Activated CD8-positive, alpha-beta memory T cell treated with anti-CD3 and anti-CD28 coated beads for 24 hours (primary cell): ENCODE measurements at regions not wholly inside any gene's neighbourhood (a gene's known extent, or its start where the extent isn't known, plus 50 kb on each side); places are given as distances from the start of the nearest gene placed in this dataset.

Experiments used
- DNase-seq: peaks from one replicate; pipeline ENCODE4 v3.0.0-alpha.2; 2020

DNA sequence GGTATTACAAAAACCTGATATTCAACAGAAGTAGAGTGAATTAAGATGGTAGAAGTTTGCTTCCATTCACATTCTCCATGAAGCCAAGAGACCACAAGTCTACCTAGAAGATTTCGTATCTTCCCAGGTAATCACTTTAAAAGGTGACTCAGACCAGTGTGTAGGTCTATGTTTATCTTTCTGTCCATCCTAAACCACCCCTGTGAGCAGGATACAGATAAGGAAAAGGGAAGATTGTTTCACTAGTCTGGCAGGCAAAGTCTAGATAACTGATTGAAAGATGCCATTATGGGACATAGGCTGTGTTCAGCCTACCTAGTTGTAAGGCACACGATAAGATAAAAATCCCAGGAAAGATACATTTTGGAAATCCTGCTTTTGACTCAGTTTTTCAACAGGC is 244.3 kb upstream of the NWD2 start:
- no peak for DNase-seq

DNA sequence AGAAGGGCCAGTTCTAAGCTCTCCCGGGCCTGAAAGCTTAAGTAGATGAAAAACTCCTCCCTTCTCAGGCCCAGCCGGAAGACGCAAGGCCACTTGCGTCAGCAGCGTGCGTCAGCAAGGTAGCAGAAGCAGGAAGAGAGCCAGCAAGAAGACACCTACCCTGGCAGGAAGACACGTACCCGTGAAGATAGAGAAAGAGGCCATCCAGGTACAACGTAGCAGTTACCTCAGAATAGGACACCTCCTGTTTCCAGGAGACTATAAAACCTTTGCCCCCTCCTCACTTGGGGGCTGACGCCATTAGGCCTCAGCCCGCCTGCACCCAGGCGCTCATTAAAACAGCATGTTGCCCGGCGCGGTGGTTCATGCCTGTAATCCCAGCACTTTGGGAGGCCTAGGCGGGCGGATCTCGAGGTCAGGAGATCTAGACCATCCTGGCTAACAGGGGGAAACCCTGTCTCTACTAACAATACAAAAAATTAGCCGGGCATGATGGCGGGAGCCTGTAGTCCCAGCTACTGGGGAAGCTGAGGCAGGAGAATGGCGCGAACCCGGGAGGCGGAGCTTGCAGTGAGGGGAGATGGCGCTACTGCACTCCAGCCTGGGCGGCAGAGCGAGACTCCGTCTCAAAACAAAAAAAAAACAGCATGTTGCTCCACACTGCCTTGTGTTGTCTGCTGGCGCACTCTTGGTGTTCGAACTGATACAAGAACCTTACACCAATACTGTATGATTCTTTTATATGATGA is 242.7 kb upstream of the NWD2 start:
- no peak for DNase-seq

DNA sequence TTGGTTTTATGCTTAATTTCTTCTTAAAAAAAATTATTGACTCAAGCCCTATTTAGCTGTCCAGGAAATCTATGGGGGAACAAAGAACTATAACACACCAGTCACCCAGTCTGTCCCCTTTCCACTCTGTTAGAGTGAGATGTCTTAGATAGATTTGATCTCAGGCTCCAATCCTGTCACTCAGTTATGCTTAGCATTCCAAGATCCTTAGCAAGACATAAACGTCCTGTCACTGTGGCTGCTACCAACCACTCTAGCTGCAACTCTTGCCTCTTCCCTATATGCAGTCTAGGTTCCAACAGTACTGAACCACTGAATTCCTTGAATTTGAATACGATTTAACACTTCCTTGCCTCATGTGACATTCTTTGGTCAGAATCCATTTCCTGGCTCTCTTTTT is 241.9 kb upstream of the NWD2 start:
- DNase-seq = no peak

DNA sequence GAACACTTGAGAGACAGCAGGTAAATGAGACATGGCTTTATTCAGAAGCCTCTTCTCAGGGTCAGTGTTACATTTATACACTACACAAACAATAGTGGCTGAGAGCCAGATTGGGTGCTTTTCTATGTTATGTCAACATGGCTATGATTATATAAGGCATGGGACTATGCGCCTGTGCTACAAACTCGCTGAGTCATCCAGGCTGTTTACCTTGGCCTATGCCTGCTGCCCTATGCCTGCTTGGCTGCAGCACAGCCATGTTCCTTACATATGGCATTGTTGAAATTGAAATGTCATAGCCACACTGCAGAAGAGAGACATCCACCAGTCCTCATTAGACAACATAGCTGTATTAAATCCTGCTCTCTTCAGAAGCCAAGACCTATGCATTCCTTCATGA is 236.3 kb upstream of the NWD2 start:
- DNase-seq = no peak

DNA sequence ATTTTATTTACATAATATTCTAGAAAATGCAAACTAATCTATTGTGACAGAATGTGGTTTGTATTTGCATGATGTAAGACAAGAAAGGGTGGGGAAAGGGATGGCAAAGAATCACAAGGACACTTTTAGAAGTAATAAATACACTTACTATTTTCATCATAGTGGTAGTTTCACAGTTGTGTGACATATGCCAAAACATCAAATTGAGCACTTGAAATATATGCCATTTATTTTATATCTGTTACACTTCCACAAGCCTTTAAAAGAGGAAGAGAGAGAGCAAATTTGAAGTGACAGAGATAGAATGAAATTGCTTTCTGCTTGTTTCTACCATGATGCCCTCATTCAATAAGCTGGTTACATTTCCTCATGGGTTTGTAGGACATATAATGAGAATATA is 230.0 kb upstream of the NWD2 start:
- DNase-seq = no peak

DNA sequence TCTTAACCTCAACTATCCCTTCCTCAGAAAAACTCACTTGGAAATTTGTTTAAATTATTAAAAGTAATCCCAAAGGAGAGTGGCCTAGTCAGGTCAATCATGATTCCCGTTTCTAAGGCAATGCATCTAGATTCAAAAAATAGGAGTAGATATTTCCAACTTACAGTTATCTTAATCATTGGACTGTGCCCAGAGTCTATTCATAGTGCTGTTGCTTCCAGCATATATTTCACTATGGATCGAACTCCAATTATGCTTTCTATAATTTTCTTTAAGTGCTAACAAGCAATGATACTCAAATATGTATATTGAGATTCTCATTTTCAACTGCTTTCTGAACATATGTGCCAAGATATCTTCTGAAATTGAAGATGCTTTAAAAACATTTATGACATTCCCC is 229.2 kb upstream of the NWD2 start:
- DNase-seq = no peak

DNA sequence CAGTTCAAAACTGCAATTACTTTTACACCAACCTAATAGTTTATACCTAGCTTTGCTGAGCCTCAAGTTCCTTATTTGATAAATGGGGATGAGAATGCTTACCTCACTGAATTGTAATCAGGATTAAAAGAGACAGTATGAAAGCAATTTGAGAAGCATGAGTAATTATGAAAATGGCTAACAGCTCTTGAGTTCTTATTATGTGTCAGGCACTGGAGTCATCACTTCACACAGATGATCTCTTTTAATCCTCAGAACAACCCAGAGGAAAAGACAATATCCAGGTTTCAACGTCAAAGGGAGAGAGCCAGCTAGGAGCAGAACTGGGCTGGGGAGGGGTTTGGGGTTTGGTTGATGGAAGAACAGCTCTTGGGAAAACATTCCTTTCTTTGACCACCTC is 221.0 kb upstream of the NWD2 start:
- no peak for DNase-seq

DNA sequence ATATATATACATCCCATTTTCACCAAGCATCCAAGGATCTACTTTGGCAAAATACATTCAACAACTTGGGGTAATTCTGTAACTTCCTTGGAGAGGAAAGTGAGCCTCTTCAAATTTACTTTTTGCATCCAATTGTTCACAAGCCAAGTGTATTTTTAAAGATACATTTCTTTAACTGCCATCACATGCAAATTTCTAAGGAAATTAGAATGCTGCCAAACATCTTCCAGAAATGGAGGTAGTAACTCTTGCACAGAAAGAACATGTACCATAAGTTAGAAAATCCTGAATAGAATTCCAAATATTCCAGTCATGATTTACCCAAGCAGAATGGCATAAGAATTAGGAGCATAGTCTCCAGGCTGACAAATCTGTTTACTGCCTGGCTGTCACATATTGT is 220.5 kb upstream of the NWD2 start:
- DNase-seq = no peak

DNA sequence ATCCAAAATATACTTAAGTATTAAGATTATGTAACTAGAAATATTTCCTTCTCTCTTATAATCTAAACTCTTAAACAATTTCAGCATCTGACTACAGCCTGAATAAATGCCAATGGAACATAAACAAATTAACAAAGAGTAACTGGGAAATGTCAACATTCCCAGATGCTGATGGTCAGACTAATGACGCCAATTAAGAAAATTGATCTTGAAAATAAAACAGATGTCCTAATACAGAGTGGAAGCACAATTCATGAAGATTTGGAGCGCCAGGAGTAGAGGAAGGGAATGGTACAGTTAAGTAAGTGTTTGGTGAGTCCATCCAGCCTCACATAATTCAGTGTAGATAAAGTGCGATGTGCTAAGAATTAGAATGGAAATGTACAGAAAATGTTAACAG is 203.7 kb upstream of the NWD2 start:
- DNase-seq = no peak

DNA sequence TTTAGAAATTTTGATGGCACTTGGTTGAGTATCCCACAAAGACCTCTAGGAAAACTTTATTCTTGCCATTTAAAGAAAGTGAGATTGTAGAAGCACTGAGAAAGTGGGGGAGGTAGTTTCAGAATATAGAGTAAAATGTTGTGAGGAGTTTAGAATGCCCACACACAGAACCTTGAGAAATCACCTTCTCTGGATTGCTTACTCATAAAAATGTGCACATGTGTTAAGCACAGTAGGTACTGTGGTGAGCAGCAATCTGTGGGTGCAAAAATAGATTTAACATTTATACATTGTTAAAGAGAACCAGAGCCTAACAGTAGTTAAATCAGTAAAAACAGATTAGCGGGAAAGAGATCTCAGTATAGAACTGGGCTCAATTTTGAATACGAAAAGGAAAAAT is 201.2 kb upstream of the NWD2 start:
- DNase-seq = no peak

DNA sequence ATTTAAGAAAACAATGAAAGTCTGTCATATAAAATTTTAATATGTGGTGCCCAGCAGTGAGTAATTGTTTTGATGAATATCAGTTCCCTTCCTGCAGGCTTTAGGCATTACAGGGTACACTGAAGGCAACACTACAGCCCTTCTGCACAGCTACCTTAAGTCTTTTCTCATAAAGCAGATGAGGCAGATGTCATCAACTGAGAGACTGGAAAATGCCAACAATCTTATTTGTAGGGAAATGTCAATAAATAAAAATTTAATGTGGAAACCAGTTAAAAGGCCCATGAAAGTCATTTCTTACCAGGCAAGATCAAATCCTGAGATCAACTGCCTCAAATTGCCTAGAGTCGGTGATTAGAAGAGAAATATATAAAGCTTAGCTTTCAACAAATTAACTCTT is 193.4 kb upstream of the NWD2 start:
- DNase-seq = no peak

DNA sequence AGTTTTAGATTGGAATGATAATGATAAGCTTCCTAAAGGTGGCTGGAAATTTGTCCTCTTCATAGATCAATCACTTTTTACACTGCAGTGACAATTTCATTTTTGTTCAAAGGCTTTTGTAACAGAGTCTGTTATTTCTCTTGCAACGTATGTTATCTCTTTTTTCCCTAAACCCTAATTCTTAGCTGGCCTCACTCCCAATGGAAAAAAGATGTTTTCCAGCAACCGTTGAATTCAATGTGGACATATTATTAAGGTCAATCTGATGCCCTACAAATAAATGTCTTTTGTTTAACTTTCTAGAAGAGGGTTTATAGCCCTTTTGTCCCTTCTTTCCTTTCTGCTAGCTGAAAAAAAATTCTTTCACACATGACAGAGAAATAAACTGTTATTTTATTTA is 192.7 kb upstream of the NWD2 start:
- DNase-seq = no peak

DNA sequence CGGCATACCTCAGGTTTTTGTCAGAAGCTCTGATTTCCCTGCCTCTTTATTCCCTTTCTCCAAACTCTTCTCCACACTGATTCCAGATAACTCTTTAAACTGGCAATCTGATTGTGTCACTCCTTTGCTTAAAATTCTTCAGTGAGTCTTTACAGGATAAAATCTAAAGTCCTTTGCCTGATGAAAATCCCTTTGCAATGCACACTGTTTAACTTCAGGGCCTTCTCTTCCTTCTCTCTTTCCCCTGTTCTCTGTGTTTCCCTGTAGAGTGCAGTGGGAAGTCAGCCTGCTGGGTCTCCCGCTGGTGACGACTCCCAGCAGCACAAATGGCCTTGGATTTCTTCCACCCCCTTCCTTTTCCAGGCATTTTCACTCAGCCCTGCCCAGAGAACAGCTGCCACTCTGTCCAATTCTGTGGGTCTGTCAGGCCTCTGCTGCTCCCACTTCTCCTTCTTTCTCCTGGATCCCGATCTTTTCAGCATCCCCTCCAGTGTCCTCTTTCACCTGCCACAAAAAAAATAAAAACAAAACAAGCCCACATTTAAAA is 189.9 kb upstream of the NWD2 start:
- DNase-seq = no peak

DNA sequence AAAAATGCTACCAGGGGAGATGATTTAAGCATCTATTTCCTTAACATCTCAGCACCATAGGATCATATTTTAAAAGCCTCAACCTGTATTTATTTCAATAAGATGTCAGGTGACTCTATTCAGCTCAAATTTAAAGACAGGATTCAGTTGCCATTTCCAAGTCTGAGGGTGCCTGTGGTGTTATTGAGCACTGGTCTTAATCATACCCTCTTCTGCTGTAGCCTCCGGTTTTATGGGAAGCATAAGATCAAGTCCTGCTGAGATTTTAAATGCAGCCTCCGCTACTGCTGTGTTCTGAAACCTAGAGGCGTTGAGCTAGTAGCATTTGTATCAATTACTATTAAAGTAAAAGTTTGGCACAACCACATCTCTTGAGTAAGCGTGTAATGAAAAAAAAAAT is 185.7 kb upstream of the NWD2 start:
- no peak for DNase-seq

DNA sequence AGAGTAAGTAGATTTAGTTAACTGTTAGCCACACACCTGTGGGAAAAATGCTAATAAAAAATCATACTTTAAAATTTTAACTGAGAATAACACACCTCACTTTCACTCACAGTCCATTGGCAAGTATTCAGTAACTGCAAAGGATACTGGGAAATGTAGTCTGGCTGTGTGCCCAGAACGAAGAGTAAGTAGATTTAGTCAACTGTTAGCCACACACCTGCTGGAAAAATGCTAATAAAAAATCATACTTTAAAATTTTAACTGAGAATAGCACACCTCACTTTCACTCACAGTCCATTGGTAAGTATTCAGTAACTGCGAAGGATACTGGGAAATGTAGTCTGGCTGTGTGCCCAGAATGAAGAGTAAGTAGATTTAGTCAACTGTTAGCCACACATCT is 178.4 kb upstream of the NWD2 start:
- DNase-seq = no peak

DNA sequence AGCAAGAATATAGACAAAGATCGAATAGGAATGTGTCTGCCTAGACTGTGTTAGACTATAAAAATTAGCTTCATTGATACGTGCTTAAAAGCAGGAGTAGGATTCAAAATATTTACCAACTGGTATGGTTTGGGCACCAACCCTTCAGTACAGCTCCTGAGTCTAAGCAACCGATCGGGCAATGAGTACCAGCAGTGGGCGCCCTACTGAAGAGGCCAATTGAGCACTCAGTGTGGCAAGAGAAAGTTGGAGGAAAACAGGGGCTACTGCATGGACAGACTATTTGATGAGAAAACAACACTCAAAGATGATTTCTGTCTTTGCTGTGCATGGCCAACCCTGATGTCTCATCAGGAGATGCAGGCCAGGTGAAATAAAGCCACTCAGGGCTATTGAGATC is 176.0 kb upstream of the NWD2 start:
- no peak for DNase-seq

DNA sequence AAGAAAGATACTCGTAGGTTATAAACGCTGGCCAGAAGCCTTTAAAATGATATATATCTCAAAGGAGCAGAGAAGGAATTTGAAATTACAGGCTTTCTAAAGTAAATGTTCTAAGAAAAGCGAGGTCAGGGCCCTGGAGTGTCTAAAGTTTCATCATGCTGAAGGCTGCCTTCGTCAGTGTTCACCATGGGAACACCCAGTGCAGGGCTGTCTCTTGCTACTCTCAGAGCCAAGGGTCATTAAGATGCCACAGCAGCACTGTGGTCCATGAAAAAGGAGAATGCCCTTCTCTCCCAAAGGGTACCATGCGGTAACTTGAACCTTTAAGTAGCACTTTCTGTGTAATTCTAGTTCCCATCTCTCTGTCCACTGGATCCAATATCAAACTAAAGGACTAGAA is 174.5 kb upstream of the NWD2 start:
- no peak for DNase-seq

DNA sequence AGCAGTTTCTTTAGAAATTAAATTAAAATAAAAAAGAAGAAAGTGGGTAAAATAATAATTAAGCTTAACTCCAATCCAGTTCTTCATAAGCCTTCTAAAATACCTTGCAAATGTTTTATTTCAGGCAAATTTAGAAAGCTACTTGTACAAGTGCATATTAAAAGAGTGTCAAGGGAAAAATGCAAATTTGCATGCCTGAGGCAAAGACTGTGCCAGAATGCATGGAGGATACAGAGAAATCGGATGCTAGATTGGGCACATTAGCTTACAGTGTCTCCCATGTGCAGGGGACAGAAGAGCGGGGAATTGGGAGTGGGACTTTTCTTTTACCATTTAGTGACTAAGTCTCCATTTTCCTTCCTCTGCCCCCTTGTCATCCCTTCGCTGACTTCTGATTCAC is 173.0 kb upstream of the NWD2 start:
- no peak for DNase-seq

DNA sequence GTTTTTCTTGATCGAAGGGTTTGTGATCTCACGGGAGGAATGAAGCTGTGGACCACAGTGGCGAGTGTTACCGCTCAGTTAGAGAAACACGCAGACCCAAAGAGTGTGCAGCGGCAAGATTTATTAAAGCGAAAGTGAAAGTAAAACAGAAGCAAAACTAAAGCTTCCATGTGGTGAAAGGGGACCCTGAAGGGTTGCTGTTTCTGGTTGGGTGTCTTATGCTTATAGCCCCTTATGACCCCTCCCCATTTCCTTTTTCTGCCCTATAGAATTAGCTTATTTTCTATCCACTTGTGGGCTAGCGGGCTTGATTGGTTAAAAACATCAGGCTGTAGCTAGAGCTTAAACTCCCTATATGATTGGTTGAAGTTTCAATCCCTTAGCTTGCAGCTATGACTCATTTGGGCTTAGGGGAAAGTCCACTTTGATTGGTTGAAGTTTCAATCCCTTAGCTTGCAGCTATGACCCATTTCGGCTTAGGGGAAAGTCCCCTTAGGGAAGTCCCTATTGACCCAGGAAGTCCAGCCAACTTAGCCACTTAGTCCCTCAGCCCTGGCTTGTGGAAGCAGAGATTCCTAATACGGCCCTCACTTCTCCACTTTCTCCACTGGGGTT is 171.2 kb upstream of the NWD2 start:
- no peak for DNase-seq

DNA sequence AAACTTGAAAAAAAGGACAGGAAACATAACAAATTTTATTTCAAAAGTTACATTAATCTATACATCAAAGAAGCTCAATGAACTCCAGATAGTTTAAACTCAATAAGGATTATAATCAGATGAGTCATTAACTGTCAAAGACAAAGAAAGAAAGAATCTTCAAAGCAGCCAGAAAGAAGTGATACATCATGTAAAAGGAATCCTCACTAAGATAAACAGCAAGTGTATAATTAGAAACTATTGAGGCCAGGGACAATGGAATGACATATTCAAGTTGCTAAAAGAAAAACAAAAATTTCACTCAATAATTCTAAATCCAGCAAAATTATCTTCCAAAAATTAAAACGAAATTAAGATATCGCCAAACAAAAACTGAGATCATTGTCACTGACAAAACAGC is 161.6 kb upstream of the NWD2 start:
- DNase-seq = no peak

DNA sequence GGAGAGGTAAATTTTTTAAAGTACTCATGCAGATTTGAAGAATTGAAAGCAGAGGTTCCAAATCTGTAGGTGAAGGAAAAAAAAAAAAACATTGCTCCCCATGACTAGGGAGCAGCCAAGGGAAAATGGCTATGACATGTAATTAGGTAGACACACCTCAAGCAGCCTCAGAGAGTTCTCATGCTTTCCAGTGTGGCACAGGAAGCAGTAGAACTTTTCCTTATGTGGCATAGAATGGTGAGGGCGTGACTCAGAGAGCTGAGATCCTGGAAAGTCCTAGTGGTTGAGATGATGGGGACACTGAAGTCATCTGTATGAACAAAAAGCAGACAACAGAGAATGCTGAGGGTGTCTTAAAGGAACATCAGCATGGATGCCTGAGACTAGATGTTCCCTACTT is 148.6 kb upstream of the NWD2 start:
- DNase-seq = no peak

DNA sequence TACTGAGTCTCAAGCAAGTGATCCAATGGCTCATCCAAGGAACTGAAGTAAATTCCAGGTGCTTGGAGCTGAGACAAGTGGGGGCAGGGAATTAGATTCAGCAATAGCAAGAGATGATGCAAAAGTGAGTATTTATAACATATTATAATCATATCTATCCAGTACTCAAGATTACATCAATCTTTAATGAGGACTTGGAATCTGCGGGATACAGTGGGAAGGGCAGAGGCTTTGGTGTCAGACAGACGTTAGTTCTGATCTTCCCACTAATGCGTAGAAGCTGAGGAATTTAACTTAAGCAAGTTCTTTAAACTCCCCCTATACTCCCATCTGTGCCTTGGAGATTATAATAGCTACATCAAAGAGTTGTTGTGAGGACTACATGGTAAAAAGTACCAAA is 143.4 kb upstream of the NWD2 start:
- DNase-seq = no peak

DNA sequence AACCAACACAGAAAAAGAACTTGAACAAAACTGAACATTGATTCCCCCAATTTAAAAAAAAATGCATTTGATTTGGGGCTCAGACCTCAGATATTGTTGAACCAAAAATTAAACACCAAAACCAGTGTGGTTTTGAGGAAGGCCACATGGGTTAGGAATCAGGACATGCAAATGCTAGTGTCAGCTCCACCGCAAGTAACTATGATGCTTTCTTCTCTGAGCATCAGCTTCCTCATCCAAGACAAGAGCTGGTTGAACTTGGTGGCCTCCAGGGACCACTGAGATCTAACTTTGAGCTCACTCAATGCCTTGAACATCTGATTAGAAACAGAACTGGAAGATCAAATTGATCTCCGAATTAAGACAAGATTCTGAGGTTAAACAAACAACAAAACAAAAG is 142.9 kb upstream of the NWD2 start:
- DNase-seq = no peak

DNA sequence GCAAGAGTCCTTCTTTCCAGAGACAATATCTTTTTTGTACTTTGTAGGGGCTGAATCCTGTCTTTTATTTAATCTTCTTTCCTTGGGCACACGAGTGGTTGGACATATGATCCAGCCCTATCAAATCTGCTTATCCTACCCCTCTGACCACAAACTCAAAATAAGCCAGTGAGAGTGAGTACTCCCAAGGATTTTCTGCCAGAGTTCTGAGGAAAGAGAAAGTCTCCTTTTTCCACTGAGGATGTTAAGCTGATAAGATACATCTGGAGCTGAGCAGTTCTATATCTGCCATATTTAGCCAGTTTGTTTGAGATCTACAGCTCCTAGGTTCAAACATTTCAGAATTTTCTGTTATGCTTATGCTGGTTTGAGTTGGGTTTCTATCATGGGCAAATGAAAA is 134.8 kb upstream of the NWD2 start:
- DNase-seq = no peak

DNA sequence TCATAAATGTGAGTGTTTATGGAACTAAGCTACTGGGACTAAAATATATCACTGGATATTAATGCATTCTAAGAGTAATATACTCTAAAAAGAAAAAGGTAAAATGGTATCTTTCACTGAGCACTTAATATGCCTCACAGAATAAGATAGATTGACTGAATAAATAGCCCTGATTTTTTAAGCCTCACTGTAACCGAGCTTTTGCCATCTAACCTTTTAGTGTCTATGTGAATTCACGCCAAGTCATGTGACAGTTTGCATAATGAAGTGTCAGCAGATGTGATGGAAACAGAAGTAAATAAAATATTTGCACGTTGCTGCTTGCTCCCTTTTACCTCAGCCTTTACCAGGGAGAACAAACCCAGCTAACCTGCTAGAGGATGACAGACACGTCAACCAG is 119.7 kb upstream of the NWD2 start:
- DNase-seq = no peak
